Right atrium auricular region (tissue), 2 donors: ENCODE measurements at regions not wholly inside any gene's neighbourhood (a gene's known extent, or its start where the extent isn't known, plus 50 kb on each side); places are given as distances from the start of the nearest gene placed in this dataset.

ENCODE experiments used
- DNase-seq: peaks from one replicate; pipeline ENCODE4 v3.0.0-alpha.2; 2019; ENCODE audit warnings: low spot score
- H3K27ac ChIP-seq, 2 donors: fragments of 200-600 bp; sonication (generic); 1 replicate in 1 of 2; 2 replicates in 1 of 2; pipeline ENCODE4 v1.5.1; 2016 to 2019
- H3K27me3 ChIP-seq, 2 donors: fragments of 200-600 bp; sonication (generic); one replicate each; pipeline versions ENCODE4 v1.5.1 to v1.6.0; 2017 to 2019
- H3K36me3 ChIP-seq: fragments of 200-600 bp; sonication (generic); one replicate; pipeline ENCODE4 v1.5.1; 2016
- H3K4me1 ChIP-seq, 2 donors: fragments of 200-600 bp; sonication (generic); one replicate each; pipeline versions ENCODE4 v1.5.1 to v1.6.0; 2017 to 2019
- H3K4me3 ChIP-seq, 2 donors: fragments of 200-600 bp; sonication (generic); 1 replicate in 1 of 2; 2 replicates in 1 of 2; pipeline ENCODE4 v1.5.1; 2017 to 2019; ENCODE audit warnings: mild to moderate bottlenecking in 1 of 2, moderate library complexity in 1 of 2
- H3K9me3 ChIP-seq, 2 donors: fragments of 200-600 bp; sonication (generic); one replicate each; pipeline ENCODE4 v1.5.1; 2019
- TF ChIP-seq, protein P1 (sequence below), 2 donors: fragments of 200-600 bp; sonication (generic); IDR thresholded peaks; one replicate each; pipeline ENCODE4 v1.5.1; 2019; ENCODE audit warnings: antibody characterized with exemption in 2 of 2

DNA sequence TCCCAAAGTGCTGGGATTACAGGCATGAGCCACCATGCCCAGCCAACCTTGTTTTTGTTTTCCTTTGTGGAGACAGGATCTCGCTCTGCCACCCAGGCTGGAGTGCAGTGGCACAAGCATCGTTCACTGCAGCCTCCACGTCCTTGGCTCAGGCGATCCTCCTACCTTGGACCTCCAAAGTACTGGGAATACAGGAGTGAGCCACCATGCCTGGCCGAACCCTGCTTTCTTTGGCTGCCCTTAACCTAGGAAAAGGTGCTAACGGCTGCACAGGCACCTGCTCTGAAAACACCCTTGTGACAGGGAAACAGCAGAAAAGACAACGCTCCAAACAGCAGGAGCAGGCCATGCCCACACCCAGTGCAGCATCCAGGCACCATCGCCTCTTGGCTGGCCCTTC is 71.9 kb downstream of the OAT start:
- Histone ChIP-seq H3K27me3 (no peaks in the 10 kb centered on the region), H3K4me1 (no peaks in the 10 kb centered on the region), H3K9me3 (no peaks in the 10 kb centered on the region), H3K4me3 (no peak overlapping the region), H3K36me3 (no peaks in the 10 kb centered on the region), H3K27ac (no peak overlapping the region)
- TF ChIP-seq, protein P1, sequence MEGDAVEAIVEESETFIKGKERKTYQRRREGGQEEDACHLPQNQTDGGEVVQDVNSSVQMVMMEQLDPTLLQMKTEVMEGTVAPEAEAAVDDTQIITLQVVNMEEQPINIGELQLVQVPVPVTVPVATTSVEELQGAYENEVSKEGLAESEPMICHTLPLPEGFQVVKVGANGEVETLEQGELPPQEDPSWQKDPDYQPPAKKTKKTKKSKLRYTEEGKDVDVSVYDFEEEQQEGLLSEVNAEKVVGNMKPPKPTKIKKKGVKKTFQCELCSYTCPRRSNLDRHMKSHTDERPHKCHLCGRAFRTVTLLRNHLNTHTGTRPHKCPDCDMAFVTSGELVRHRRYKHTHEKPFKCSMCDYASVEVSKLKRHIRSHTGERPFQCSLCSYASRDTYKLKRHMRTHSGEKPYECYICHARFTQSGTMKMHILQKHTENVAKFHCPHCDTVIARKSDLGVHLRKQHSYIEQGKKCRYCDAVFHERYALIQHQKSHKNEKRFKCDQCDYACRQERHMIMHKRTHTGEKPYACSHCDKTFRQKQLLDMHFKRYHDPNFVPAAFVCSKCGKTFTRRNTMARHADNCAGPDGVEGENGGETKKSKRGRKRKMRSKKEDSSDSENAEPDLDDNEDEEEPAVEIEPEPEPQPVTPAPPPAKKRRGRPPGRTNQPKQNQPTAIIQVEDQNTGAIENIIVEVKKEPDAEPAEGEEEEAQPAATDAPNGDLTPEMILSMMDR (IDR thresholded peaks at IDR 0.05) = no peak
- no peak for DNase-seq

DNA sequence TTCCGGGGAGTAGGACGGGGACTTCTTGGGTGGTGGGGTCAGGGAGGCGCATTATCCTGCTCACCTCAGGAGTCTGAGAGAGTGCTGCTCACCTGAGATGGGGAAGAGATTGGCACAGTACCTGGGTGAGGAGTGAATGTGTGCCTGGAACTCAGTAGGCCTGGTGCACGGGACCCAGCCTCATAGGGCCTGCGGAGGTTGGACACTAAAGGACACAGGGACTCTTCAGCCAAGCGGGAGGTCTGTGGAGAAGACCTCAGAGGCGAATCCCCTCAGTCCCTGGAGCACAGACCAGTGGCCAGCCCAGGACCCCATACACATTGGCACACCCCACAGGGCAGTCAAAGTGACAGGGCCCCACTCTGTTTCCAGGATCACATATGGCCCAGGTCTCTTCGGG is 73.2 kb downstream of the OAT start:
- no peak overlapping the region for H3K4me3 ChIP-seq
- TF ChIP-seq, protein P1 (IDR thresholded peaks at IDR 0.05) = no peak
- H3K27ac ChIP-seq = no peak overlapping the region
- no peaks in the 10 kb centered on the region for H3K4me1 ChIP-seq
- DNase-seq = no peak
- no peaks in the 10 kb centered on the region for H3K27me3 ChIP-seq
- H3K36me3 ChIP-seq = no peaks in the 10 kb centered on the region
- H3K9me3 ChIP-seq = no peaks in the 10 kb centered on the region

GRCh38 chr10:124344931-124345330 is 73.8 kb downstream of the OAT start:
- no peak for DNase-seq
- Histone ChIP-seq H3K36me3 (no peaks in the 10 kb centered on the region), H3K9me3 (no peaks in the 10 kb centered on the region), H3K27me3 (no peaks in the 10 kb centered on the region), H3K27ac (no peak overlapping the region), H3K4me1 (no peaks in the 10 kb centered on the region), H3K4me3 (no peak overlapping the region)
- TF ChIP-seq, protein P1 (IDR thresholded peaks at IDR 0.05) = no peak

DNA sequence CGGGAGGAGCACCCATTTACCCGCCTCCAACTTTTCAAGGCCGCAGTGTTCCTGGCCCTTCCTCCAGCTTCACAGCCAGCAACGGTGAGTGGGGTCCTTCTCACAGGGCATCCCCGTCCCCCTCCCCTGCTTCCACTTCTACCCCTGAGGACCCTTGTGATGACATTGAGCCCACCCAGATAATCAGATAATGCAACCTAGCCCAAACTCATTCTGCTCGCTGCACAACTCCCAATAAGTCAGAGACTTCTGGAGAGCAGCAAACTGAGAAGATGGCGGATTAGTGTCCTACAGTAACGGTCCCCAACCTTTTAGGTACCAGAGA is 74.5 kb downstream of the OAT start:
- Histone ChIP-seq H3K4me1 (no peaks in the 10 kb centered on the region), H3K27ac (no peak overlapping the region), H3K27me3 (no peaks in the 10 kb centered on the region), H3K36me3 (no peaks in the 10 kb centered on the region), H3K9me3 (no peaks in the 10 kb centered on the region), H3K4me3 (no peak overlapping the region)
- TF ChIP-seq, protein P1 (IDR thresholded peaks at IDR 0.05) = no peak
- no peak for DNase-seq

- H3K4me3 ChIP-seq = no peak overlapping the region
- H3K27ac ChIP-seq = no peak overlapping the region
- no peaks in the 10 kb centered on the region for H3K4me1 ChIP-seq
- TF ChIP-seq, protein P1 (IDR thresholded peaks at IDR 0.05) = no peak
- no peak for DNase-seq
- H3K9me3 ChIP-seq = no peaks in the 10 kb centered on the region
- H3K36me3 ChIP-seq = no peaks in the 10 kb centered on the region
- no peaks in the 10 kb centered on the region for H3K27me3 ChIP-seq
These were observed 75.1 kb downstream of the OAT start for GRCh38 chr10:124343351-124344265.

GRCh38 chr10:124342821-124343170 is 75.9 kb downstream of the OAT start:
- TF ChIP-seq, protein P1 (IDR thresholded peaks at IDR 0.05) = no peak
- Histone ChIP-seq H3K36me3 (no peaks in the 10 kb centered on the region), H3K4me3 (no peak overlapping the region), H3K27ac (no peak overlapping the region), H3K9me3 (no peaks in the 10 kb centered on the region), H3K4me1 (no peaks in the 10 kb centered on the region), H3K27me3 (no peaks in the 10 kb centered on the region)
- no peak for DNase-seq
